ENCODE measurements at regions not wholly inside any gene's neighbourhood (a gene's known extent, or its start where the extent isn't known, plus 50 kb on each side); places are given as distances from the start of the nearest gene placed in this dataset.
A peak's percentile ranks its signal among the peaks of the same experiment; 100 is the strongest.
"Not testable (repeated sequence)": the region's sequence is repeated elsewhere in the genome, so short reads cannot be mapped to it uniquely, and the experiment has no call there.

DNA sequence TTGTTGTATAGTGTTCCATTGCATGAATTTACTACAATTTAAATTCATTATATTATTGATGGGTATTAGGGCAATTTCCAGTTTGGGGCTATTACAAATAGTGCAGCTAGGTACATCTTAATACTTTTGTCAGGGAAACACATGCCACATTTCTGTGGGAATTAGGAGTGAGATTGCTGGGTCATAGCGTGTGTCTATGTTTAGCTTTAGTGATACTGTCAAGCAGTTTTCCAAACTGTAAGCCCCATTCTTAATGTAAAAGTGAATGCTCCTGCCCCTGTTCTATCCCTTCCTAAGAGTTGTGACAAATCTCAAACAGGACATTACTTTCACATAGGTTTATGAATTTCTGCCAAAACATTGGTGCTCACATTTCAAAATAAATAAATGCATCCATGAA, 184.5 kb upstream of the ANKRD28 start:
- no peak for TF ChIP-seq CTCF (IDR thresholded peaks at IDR 0.05; ENCODE audit: insufficient read depth, low read depth, low read length)
- no peak for DNase-seq (ENCODE audit: low read depth)
- no peak overlapping the region for H3K4me3 ChIP-seq (ENCODE audit: low read depth, low read length)

DNA sequence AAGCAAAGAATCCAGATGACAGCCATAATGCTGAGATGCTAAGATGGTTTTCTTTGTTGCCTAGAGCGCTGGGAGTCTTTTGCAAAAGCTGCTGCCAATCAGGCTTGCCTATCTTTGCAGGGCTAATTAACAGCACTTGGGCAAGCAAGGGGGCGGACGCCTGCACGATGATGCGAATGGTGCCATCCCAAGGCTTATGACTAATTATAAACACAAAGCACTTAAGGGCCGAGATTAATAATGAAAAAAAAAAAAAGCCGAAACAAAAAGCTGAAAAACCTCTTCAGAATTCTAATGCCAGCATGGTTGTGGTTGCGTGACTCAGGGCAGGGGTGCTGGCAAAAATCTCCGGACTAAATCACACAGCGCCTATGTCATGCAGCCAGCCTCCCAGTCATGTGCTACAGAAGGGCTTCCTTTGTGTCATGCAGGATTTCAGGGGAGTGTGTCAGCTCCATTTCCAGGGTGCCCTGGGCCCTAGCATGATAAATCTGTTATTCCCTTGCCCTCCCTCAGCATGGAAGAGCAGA, 185.0 kb upstream of the ANKRD28 start:
- TF ChIP-seq CTCF (IDR thresholded peaks at IDR 0.05; ENCODE audit: insufficient read depth, low read depth, low read length) = no peak
- peak; percentile 79 for DNase-seq (ENCODE audit: low read depth)
- H3K4me3 ChIP-seq (ENCODE audit: low read depth, low read length) = no peak overlapping the region

DNA sequence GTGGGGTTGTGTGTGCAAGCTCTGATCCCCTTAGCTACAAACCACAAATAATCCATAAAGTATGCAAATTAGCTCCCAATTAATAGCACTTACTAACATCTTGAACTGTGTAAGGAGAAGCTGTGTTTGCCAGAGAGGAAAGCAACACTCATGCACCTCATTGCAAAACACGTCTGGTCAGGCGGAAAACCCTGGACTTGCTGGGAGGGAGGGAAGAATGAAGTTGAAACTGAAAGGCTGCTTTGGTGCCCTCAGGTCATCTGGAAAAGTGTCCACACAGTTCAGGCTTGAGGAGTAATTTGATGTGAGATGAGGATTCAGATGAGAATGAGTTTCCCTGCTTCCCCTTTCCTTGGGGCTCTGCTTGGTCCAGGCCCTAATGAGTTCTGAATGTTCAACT, 185.5 kb upstream of the ANKRD28 start:
- peak; percentile 90 for DNase-seq (ENCODE audit: low read depth)
- no peak overlapping the region for H3K4me3 ChIP-seq (ENCODE audit: low read depth, low read length)
- TF ChIP-seq CTCF (IDR thresholded peaks at IDR 0.05; ENCODE audit: insufficient read depth, low read depth, low read length) = no peak

DNA sequence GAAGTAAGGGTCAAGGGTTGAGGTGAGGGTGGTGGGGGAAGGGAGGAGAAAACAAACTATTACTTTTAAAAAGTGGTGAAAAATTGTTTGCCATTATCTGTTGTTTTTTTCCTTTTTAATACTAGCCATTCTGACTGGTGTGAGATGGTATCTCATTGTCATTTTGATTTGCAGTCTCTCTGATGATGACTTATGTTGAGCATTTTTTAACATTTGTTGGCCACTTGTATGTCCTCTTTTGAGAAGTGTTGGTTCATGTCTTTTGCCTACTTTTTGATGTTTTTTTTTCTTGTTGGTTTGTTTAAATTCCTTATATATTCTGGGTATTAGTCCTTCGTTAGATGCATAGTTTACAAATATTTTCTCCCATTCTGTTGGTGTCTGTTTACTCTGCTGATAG, 185.9 kb upstream of the ANKRD28 start:
- peak; percentile 42 for DNase-seq (ENCODE audit: low read depth)
- no peak for TF ChIP-seq CTCF (IDR thresholded peaks at IDR 0.05; ENCODE audit: insufficient read depth, low read depth, low read length)
- H3K4me3 ChIP-seq (ENCODE audit: low read depth, low read length) = no peak overlapping the region

DNA sequence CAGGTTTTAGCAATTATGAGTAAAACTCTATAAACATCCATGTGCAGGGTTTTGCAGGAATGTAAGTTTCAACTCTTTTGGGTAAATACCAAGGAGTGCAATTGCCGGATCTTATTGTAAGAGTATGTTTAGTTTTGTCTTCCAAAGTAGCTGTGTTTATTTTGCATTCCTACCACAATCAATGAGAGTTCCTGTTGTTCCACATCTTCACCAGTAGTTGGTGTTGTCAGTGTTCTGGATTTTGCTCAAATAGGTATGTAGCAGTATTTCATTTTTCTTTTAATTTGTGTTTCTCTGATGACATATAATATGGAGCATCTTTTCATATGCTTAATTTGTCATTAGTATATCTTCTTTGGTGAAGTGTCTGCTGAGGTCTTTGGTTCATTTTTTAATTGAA, 185.1 kb upstream of the GALNT15 start:
- peak; percentile 60 for TF ChIP-seq CTCF (IDR thresholded peaks at IDR 0.05; ENCODE audit: insufficient read depth, low read depth, low read length)
- peak; percentile 59 for DNase-seq (ENCODE audit: low read depth)
- no peak overlapping the region for H3K4me3 ChIP-seq (ENCODE audit: low read depth, low read length)

DNA sequence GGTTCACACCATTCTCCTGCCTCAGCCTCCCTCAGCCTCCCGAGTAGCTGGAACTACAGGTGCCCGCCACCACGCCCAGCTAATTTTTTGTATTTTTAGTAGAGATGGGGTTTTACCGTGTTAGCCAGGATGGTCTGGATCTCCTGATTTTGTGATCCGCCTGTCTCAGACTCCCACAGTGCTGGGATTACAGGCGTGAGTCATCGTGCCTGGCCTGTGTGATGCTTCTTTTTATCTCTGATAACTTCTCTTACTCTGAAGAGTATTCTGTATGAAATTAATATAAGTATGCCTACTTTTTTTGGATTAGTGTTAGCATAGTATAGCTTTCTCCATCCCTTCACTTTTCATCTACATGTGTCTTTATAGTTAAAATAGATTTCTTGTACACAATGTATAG, 180.8 kb upstream of the GALNT15 start:
- H3K4me3 ChIP-seq (ENCODE audit: low read depth, low read length) = not testable (repeated sequence)
- peak; percentile 10 for DNase-seq (ENCODE audit: low read depth)

DNA sequence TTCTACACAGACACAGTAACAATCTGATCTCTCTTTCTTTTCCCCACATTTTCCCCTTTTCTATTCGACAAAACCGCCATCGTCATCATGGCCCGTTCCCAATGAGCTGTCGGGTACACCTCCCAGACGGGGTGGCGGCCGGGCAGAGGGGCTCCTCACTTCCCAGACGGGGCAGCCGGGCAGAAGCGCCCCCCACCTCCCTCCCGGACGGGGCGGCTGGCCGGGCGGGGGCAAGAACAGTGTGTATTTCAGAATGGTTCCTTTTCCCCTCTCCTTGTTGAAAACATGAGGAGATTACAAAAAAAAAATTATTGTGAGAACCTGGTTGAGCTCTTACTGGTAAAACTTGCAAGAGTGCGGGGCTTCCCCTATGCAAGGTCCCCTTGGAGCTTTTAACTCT, 178.0 kb upstream of the GALNT15 start:
- DNase-seq (ENCODE audit: low read depth); H3K4me3 ChIP-seq (ENCODE audit: low read depth, low read length): not testable (repeated sequence)

DNA sequence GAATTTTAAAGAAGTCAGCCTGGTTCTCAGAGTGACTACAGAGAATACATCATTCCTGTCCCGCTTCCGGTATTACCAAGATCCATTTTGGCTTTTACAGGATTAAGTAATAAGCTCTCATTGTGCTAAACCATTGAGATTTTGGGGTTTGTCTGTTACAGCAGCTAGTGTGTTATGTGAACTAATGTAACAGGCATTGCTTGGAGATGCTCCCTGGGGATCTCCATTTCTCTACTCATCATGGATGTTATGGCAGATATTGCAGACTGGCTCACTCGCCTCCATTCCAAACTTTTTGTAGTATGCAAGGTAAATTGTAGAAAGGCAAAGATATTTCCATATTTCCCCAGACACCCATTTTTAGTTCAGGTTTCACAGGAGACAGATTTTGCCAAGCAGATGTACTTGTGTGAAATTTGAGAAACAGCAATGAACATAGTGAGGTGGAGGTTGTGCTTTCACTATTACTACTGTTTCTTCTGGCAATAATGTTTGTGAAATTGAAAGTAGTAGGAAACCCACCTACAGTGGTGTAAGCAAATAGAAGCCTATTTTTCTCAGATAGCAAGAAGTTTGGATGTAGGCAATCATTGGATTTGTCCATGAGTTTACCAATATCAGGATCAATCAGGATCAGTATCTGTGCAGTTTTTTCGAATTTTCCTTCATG, 177.1 kb upstream of the GALNT15 start:
- no peak overlapping the region for H3K4me3 ChIP-seq (ENCODE audit: low read depth, low read length)
- DNase-seq (ENCODE audit: low read depth) = no peak
- TF ChIP-seq CTCF (IDR thresholded peaks at IDR 0.05; ENCODE audit: insufficient read depth, low read depth, low read length) = no peak

Data from fibroblast of villous mesenchyme (primary cell).